C4-2B (cell line): ENCODE measurements at regions not wholly inside any gene's neighbourhood (a gene's known extent, or its start where the extent isn't known, plus 50 kb on each side); places are given as distances from the start of the nearest gene placed in this dataset.

Experiments
- H3K27ac ChIP-seq: fragments of 450-650 bp; 2 replicates; pipeline ENCODE4 v1.5.1; 2017
- CTCF ChIP-seq: fragments of 450-650 bp; conservative IDR thresholded peaks from 2 replicates; pipeline ENCODE4 v1.5.1; 2017; ENCODE audit warnings: mild to moderate bottlenecking
- ZFX ChIP-seq: fragments of 450-650 bp; IDR thresholded peaks from 2 replicates; pipeline ENCODE4 v1.6.1; 2017

DNA sequence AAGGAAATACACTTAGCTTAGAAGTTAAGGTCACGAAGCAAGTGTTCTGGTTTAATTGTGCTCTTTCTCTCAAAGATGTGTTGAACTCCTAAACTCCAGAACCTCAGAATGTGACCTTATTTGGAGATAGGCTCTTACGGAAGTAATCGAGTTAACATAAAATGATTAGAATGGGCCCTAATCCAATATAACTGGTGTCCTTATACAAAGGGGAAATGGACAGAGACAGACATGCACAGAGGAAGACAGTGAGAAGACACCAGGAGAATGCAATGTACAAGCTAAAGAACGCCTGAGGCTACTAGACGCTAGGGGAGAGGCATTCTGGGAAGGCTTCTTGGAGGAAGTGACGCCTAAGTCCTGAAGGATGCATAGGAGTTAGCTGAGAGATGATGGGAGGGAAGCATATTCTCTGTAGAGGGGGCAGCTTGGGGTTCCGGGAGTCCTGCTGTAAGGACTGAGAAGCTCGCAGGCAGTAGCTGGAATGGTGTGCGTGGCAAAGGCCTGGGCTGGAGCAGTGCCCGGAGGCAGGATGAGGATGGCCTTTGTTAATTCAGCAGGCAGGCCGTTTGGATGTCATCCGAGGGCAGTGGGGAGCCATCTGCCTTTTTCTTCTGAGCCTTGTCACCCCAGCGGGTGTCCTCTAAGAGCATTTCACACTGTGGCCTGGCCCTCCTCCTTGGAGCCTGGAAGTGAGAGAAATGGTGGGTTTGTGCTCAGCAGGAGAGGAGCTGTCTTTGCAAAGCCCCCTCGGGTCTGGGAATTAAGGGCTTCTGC is 513.4 kb downstream of the SHQ1 start:
- TF ChIP-seq ZFX (no peak), CTCF (no peak)
- no peak overlapping the region for H3K27ac ChIP-seq

GRCh38 chr3:72332689-72333088 is 515.6 kb downstream of the SHQ1 start:
- no peak overlapping the region for H3K27ac ChIP-seq
- TF ChIP-seq ZFX, result no peak
- no peak for TF ChIP-seq CTCF

GRCh38 chr3:72332036-72332435 is 516.2 kb downstream of the SHQ1 start:
- no peak overlapping the region for H3K27ac ChIP-seq
- no peak for TF ChIP-seq ZFX
- no peak for TF ChIP-seq CTCF

DNA sequence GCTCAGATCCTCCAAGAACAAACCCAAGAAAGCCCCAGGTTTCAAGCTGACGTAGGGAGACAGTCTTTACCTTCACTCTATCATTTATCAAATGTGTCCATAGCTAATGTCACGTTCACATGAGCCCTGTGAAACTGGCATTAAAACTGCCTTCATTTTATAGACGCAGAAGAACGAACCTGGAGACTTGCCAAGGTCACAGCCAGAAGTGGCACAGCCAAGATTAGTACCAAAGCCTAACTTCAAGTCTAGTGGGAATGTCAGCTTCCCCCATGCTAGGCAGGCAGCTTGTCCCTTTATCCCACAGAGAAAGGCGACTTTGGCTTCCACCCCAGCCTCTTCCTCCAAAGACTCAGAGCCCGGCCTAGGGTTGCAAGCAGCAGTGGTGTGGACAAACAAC is 517.2 kb downstream of the SHQ1 start:
- no peak overlapping the region for H3K27ac ChIP-seq
- TF ChIP-seq ZFX, result no peak

- H3K27ac ChIP-seq, result no peak overlapping the region
- TF ChIP-seq CTCF (no peak), ZFX (no peak)
These were observed 518.9 kb downstream of the SHQ1 start for GRCh38 chr3:72329354-72329753.

DNA sequence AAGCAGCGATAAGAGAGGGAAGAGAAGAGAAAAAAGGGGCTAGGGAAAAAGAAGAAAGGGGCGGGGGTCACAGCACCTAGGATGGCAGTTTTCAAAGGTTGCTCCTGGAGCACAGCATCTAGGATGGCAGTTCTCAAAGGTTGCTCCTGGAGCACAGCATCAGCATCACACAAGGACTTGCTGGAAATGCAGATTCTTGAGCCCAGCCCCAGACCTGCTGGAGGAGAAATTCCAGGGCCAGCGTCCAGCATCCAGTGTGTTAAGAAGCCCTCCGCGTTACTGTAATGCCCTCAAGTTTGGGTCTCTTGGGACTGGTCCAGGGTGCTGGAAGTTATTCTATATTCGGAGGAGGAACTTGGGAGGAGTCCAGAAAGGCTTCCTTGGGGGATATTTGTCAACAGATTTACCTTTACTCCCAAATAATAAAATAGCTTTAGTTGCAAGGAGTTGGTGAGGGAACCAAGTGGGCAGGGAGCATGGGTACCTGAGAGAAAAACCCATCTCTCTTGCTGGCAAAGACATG is 519.4 kb downstream of the SHQ1 start:
- no peak overlapping the region for H3K27ac ChIP-seq
- TF ChIP-seq ZFX, result no peak
- no peak for TF ChIP-seq CTCF

- TF ChIP-seq CTCF (no peak), ZFX (no peak)
- H3K27ac ChIP-seq, result no peak overlapping the region
These were observed 521.2 kb downstream of the SHQ1 start for GRCh38 chr3:72327008-72327407.
